Stimulated activated CD4-positive, alpha-beta T cell treated with anti-CD3 and anti-CD28 coated beads, Interleukin-4, amount 100 ng/mL, for 4 hours (primary cell): ENCODE measurements at regions not wholly inside any gene's neighbourhood (a gene's known extent, or its start where the extent isn't known, plus 50 kb on each side); places are given as distances from the start of the nearest gene placed in this dataset.

ENCODE experiments used
- DNase-seq, 2 experiments: peaks; one replicate each; pipeline ENCODE4 v3.0.0-alpha.2; 2020

GRCh38 chr3:66692766-66693150 is 191.9 kb upstream of the LRIG1 start:
- DNase-seq: no peak

DNA sequence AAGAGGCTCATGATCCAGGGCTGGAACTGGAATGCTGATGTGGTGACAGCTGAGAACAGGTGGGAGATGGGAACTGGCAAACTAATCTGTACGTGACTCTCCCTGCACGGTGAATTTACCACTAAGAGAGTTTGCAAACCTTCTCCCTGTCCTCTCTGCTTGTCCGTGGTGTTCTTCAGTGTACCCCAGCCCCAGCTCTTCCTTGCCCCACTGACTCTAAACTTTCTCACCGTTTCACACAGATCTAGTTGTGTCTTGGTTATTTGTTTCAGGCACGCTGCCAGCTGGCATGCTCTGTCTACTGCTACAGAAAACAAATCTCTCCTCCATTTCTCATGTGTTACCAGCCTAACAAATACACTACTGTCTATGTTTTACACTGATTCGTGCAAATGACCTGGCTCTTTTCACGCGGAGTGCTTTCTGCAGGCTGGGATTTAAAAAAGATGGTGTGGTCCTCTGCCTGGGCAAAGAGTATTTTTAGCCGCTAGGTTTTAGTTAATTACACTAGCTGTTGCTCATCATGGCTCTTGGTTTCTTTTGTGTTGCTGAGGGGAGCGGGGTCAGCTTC is 192.7 kb upstream of the LRIG1 start:
- no peak for DNase-seq

GRCh38 chr3:66702126-66702525 is 201.3 kb upstream of the LRIG1 start:
- no peak for DNase-seq

DNA sequence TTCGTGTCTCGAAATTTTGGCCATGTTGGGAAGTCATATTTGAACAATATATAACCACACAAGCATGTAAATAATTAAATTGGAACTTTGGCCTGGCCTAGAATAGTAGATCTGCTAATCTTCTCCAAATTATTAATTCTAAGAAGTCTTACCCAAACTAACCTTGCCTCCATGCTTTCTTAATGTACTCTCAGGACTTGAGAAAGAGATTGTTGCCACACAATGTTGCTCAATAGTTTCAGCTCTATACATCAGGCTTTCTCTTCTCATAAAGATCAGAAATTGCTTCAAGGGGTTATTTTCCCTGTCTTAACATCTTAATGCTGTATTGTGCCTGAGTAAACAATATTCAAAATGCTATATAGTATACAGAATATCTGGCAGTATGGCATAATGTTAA is 202.7 kb upstream of the LRIG1 start:
- DNase-seq: no peak

DNA sequence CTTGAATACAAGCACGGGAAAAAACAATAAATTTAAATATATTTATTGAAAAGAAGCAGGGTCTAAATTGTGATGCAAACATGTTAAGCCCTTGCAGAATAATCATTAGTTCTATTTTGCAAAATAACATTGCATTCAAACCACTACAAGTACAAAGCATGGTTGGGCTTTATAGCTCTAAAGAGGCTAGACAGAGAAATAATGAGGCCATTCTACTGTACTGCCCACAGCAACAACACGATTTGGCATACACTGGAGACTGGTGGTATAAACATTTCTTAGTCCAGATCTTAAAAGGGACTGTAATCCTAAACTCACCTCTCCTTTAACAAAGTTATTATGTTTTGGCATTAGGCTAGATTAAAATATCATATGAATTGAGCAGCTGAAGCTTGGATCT is 204.3 kb upstream of the LRIG1 start:
- no peak for DNase-seq

GRCh38 chr3:66706890-66707289 is 206.1 kb upstream of the LRIG1 start:
- DNase-seq: no peak

GRCh38 chr3:66709532-66709931 is 208.7 kb upstream of the LRIG1 start:
- DNase-seq: no peak

DNA sequence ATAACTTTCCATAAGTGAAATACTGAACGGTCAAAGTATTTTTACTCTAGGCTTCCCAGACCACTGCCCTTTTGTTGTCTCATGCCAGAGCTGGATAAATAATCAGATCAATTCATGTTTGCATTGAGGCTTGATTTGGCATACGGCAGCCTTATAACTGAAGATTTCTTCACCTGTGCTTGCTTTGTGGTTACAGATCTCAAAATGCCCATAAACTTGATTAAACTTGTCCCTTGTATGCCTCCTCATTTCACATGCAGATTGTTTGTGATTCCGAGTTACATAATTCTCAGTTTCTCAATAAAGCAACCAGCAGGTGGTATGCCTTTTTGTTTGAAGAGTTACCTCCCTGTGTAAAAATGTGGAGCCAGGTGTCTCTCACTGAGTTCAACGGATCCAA is 211.4 kb upstream of the LRIG1 start:
- no peak for DNase-seq

DNA sequence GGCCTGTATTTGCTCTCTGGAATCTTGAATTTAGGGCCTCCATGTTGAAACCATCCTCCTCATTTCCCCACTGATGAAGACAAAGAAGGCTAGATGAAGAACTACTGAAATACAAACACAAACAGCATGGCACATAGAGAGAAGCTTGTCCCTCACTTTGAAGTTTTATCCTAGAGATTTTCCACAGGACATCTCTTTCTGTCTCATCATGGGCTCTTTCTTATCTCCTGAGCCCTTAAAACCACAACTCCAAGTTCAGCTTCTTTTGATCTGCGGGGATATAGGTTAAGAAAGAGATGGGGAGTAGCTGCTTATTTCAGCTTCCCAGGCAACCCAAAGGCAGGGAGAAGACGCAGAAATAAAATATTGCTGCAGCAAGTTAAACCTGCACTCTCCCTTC is 213.1 kb upstream of the LRIG1 start:
- DNase-seq: no peak

DNA sequence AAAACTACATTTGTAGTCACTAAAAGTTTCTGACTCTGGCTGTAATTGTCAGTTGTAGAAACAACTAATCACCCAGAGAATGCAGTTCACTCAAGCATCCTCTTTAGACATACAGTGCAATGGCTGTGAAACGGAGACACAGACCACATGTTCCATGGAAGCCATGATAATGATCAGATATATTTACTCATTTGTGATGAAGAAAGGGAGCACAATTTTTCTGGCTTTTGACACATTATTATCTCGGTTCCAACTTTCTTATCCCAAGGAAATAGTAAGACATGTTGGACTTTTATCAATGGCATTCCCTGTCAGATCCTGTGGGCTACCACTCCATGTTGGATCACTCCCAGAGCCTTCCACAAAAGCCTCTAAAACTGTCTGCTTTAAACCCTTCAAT is 215.0 kb upstream of the LRIG1 start:
- DNase-seq: no peak

GRCh38 chr3:66717806-66718205 is 217.0 kb upstream of the LRIG1 start:
- DNase-seq: no peak

GRCh38 chr3:66719796-66720356 is 219.1 kb upstream of the LRIG1 start:
- DNase-seq: no peak

DNA sequence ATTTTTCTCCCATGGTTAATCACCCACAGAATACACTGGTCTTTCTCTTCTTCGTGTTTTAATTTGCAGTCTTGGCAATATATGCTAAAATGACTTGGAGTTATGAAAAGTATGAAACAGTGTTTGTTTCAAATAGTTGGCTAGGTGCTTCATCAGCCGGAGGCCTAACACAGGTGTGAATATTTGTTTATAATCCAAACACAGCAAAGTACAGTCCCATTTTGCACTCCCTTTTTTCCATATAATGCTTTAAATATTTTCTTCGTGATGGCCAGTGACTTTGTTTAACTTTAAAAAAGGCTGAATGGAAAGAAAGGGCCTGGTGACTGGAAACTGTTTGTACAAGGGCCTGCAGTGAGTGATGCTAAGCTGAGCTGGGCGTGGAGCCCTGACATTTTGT is 219.7 kb upstream of the LRIG1 start:
- no peak for DNase-seq

DNA sequence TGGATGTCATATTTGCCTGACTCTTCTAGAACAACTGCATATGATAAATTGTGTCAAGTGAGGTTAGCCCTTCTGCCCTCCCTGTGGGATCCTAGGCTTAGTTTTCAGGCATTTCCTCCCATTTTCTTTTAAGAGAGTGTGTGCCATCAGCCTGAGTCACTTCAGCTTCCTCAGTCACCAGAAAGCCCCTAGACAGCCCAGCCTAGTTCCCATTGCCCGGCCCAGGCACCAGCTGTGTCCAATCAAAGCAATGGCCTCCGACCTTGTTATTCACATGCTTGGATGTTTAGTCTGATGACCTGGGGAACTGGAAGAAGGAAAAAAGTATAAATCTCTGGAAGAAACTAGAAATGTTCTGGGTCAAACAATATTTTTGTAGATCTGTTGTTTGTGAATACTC is 221.9 kb upstream of the LRIG1 start:
- no peak for DNase-seq

- no peak for DNase-seq
Measured at GRCh38 chr3:66723231-66723630, 222.4 kb upstream of the LRIG1 start.

DNA sequence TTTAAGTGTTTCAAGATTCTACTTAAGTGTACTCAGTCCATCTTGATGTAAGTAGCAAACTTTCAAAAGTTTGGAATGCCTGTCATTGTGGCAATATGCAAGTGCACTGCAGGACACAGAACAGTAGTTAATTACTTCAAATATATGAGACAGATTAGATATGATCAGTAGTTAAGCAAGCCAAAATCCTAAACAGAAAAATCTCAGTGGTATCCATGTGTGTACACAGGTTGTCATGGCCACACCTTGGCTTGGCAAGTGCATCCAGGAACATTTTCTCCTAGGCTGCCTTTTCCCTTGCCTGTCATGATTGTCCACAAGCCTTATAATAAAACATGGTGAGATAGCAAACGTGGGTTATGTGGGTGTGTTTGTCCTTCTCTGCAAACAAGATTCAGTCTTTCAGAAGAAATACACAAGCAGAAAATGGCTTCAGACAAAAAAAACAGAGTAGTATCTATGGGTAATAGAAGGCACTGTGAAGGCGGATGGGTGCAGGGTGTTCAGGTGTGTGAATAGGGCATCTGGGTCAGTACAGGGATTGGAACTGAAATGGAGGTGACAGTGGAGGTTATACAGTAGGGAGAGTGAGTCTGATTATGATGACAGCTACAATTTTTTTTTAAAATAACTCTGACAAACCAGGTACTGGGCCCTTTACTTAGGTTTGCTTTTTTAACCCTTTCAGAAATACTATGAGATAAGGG is 229.0 kb upstream of the LRIG1 start:
- DNase-seq: no peak

DNA sequence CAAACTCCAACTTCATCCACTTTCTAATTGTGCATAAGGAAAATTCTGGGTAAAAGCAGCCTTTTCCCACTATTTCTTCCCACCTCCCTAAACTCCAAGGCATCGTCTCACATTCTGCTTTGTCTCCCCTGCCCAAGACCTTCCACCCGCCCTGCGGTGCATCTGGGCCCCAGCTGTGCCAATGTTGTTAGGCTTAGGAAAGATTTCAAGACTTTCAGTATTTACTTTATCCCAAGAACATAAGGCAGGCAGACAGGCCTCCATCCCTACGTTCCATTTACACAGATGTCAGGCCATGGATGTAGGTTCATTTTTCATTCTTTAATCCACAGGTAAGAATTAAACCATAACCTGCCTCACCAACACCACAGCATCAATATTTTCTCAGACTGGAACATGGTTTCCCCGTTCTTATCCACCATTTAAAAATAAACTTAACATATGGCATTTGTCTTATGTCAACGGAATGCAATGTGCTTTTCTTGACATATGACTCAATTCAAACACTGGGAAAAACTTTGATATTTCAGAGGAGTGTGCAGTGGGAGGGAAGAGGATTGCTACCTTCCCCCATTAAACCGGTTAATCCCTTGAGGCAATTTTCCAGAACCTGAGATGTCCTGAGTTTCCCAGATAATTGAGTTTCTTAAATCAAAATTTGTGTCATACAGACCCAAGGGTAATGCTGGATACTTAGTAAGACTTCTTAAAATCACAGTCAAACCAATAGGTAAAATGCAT is 238.0 kb upstream of the LRIG1 start:
- no peak for DNase-seq

- no peak for DNase-seq
Measured at GRCh38 chr3:66740260-66740659, 239.4 kb upstream of the LRIG1 start.

DNA sequence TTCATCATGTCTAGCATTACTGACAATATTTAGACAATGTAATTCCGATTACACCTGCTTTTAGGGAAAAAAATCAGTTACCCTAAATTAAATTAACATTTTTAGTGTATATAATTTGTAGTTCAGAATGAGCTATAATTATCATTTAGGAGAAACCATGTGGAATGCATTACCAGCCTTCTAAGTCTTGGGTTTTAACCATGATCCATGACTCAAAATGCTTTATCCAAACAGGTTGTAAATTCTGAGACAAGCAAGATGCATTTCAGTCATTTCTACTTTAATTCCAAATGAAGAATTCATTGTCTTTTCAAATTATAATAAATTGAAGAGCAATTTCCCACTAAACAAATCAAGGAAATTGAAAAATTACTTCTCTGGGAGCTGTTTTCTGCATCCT is 243.7 kb upstream of the LRIG1 start:
- no peak for DNase-seq

GRCh38 chr3:66744986-66745385 is 244.2 kb upstream of the LRIG1 start:
- DNase-seq: no peak

DNA sequence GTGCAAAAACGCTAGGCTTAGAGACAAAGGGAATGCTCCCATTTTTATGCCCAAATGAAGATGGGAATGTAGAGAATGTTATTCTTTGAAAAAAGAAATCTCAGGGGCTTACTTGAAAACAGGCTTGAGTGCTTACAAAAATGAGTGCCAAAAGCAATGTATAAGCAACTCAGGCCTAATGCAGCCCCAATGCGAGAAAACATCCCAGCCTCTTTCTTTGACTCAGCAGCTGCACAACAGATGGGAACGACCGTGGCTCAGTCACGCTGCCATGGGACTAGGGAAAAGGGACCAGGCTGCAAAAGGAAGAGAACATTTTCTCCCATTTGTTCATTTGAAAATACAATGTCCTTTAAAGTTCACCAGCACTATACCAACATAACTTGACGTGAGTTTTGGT is 246.4 kb upstream of the LRIG1 start:
- DNase-seq: no peak

DNA sequence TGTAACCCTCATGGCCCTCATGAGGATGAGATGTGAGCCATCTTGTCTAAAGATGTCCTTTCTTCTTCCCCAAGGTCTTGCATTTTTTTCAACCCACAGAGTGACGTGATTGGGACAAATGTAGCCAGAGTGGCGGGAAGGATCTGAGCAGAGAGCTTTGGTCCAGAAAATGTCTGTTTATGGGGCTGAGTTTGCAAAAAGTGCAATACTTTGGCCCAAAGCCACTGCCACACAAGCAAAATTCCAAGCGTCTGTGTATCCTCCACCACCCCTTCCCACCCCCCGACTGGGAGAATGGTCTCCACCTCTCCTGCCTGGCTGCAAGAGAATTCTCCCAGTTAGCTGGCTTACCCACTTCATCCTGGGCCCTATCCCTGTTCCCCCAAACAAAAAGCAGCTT is 246.9 kb upstream of the LRIG1 start:
- no peak for DNase-seq

GRCh38 chr3:66748175-66748876 is 247.5 kb upstream of the LRIG1 start:
- no peak for DNase-seq

GRCh38 chr3:66751842-66752241 is 246.3 kb upstream of the KBTBD8 start:
- DNase-seq: no peak
